Stimulated activated CD8-positive, alpha-beta memory T cell treated with anti-CD3 and anti-CD28 coated beads, Interleukin-12 subunit alpha, Interleukin-12 subunit beta, amount 100 ng/mL, for 24 hours (primary cell): ENCODE measurements at regions not wholly inside any gene's neighbourhood (a gene's known extent, or its start where the extent isn't known, plus 50 kb on each side); places are given as distances from the start of the nearest gene placed in this dataset.
A peak's percentile ranks its signal among the peaks of the same experiment; 100 is the strongest.
"Not testable (repeated sequence)": the region's sequence is repeated elsewhere in the genome, so short reads cannot be mapped to it uniquely, and the experiment has no call there.

Experiments
- DNase-seq: peaks from one replicate; pipeline ENCODE4 v3.0.0-alpha.2; 2020; ENCODE audit errors: extremely low read depth

DNA sequence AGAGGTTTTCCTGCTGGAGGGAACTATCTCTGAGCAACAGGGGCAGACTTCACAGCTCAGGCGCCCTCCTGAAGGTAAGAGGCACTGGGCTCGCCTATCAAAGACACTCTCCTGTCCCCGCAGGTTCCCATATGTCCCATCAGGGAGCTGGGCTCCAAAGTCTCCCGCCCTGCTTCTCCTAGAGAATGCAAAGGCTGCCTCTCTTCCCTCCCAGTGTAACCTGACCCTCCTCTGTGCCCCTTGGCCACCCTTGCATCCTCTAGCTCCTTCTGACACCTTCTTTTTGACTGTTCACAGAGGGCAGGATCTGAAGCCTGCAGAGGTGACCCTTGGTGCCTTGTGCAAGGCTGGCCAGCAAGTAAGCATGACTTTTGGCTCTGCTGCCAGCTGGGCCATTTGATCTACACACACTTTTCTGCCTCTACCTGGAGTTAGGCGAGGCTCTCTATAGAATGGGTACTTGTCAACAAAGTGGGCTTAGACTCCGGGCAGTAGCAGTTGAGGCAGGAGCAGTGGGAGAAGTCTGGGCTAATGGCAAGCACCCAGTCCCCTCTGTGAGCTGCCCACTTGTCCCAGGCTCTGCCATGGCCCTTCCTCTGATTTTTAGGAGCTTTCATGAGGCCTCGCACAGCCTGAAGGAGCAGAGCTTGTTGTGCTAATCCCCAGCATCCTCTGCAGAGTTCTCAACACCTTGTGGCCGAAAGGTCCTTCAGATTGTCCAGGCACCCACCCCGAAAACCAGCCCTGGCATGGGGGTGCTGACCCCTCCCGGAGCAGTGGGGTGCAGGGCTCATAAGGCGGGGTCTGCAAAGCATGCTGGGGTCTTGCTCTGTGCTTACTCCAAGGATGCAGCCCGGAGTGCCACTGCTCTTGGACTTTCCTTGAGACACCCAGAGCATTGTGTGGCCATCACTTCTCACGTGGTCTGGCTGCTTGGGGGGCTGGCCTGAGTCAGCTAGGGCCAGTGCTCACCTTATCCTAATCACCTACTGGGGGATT, 122.9 kb downstream of the METRNL start:
- DNase-seq = no peak

- DNase-seq = no peak
Observed at GRCh38 chr17:83203073-83203471, 123.7 kb downstream of the METRNL start.

DNA sequence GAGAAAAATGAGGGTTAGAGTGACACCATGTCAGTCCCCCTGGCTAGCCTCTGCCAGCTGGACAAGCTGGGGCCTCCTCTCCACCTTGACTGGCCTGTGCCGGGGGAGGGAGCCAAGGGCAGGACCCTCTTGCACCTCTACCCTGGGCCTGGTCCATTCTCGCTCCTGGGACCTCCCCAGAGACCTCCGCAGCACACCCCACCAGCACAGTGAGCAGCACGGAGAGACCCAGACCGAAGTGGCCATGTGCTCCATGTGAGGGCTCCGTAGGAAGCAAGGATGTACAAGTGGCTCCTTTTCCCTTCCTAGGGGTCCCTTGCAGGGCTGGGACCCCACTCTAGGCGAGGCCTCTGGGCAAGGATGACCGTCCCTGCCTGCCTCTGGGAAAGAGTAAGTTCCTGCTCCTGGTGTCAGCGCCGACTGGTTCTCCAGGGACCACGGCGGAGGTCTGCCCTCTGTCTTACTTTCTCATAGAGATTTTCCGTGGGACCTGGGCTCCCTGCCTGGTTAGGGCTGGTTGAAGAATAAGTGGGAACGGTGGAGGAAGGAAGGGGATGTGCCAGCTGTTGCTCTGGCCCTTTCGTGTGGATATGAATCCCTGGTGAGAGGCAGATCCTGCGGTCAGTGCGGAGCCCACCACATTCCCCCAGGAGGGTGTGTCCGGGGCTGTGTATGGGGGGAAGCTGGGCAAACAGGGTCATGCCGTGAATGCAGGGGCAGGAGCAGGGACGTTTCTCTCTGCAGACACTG, 124.2 kb downstream of the METRNL start:
- no peak for DNase-seq

DNA sequence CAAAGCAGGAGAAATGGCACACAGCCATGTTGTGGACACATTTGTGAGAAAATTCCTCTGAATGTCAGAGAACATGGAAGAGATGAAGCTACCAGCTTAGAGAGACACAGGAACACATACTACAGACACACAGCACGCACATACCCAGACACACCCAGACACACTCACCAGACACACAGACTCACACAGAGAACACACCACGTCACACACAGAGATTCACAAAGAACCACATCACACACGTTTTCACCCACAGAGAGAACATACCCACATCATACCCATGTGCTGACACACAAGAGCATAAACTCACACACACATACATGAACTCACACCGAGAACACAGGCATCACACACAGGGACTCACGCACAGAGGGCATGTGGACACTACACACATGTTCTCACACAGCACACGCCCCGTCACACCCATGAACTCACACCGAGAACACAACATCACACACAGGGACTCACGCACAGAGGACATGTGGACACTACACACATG, 124.9 kb downstream of the METRNL start:
- no peak for DNase-seq

- not testable (repeated sequence) for DNase-seq
Observed at GRCh38 chr17:83204736-83205386, 125.5 kb downstream of the METRNL start.

- peak; percentile 31 for DNase-seq
Observed at GRCh38 chr17:83205387-83206035, 126.1 kb downstream of the METRNL start.

DNA sequence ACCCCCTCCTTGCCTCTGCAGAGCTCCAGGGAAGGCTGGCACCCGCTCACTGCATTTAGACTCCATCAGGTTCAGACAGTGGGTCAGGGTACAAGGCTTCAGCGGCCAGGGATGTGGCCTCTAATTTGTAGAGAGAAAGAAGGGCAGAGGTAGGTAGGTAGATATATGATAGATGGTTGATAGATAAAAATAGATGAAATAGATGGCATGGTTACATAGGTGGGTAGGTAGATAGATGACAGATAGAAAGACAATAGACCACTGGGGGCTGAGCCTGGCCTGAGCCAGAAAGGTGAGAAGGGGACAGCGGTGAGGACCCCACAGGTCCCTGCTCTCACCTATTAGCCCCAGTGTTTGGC, 126.6 kb downstream of the METRNL start:
- not testable (repeated sequence) for DNase-seq

GRCh38 chr17:83206819-83207588, 127.6 kb downstream of the METRNL start:
- DNase-seq = not testable (repeated sequence)

DNA sequence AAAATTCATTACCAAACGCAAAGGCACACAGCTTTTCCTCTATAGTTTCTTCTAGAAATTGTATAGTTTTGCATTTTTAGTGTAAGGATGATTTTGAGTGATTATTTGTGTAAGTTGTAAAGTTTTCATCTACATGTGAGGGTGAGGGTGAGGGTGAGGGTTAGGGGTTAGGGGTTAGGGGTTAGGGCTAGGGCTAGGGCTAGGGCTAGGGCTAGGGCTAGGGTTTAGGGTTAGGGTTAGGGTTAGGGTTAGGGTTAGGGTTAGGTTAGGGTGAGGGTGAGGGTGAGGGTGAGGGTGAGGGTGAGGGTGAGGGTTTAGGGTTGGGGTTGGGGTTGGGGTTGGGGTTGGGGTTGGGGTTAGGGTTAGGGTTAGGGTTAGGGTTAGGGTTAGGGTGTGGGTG, 167.6 kb downstream of the METRNL start:
- DNase-seq = not testable (repeated sequence)
